VCaP (cell line): ENCODE measurements at regions not wholly inside any gene's neighbourhood (a gene's known extent, or its start where the extent isn't known, plus 50 kb on each side); places are given as distances from the start of the nearest gene placed in this dataset.

Experiments
- H3K27ac ChIP-seq: fragments of 450-650 bp; 2 replicates; pipeline ENCODE4 v1.5.1; 2017
- TF ChIP-seq, protein P1 (sequence below): fragments of 450-650 bp; conservative IDR thresholded peaks from 2 replicates; pipeline ENCODE4 v1.5.1; 2017; ENCODE audit warnings: mild to moderate bottlenecking, moderate library complexity

DNA sequence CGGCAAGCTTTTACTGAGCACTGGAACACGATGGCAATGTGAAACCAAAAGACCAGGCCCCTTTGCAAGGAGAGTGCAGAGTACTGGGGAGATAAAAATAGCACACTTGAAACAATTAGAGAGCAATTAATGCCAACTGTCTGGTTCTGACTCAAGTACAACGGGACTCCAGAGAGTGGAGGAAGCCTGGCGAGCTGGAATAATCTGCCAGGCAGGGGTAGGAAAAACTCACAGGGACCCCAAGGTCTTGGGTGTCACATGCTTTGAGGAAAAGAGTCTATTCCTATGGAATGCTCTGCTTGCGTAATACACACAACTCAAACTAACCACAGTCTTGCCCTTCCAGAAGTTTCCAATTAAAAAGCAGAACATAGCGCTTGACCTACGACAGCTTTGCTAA is 113.0 kb upstream of the CLMP start:
- TF ChIP-seq, protein P1, sequence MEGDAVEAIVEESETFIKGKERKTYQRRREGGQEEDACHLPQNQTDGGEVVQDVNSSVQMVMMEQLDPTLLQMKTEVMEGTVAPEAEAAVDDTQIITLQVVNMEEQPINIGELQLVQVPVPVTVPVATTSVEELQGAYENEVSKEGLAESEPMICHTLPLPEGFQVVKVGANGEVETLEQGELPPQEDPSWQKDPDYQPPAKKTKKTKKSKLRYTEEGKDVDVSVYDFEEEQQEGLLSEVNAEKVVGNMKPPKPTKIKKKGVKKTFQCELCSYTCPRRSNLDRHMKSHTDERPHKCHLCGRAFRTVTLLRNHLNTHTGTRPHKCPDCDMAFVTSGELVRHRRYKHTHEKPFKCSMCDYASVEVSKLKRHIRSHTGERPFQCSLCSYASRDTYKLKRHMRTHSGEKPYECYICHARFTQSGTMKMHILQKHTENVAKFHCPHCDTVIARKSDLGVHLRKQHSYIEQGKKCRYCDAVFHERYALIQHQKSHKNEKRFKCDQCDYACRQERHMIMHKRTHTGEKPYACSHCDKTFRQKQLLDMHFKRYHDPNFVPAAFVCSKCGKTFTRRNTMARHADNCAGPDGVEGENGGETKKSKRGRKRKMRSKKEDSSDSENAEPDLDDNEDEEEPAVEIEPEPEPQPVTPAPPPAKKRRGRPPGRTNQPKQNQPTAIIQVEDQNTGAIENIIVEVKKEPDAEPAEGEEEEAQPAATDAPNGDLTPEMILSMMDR = no peak
- H3K27ac ChIP-seq = no peak overlapping the region

DNA sequence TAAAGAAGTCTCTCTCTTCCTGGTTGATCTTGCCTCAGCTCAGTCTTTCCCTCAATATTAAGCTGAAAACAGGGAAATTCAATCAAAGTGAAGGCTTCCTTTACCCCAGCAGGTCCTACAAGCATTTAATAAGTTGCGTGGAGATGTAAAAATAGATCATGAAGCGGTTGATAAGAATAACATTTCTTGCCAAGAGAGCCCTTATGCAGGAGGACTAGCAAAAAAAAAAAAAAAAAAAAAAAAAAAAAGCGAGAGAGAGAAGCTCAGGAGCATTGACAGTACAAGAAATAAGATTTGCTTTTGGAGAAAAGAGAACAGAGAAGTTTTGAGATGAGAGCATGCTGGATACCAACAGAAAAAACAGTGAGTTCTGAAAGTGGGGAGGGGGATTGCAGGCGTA is 112.2 kb upstream of the CLMP start:
- no peak overlapping the region for H3K27ac ChIP-seq
- TF ChIP-seq, protein P1 = no peak

DNA sequence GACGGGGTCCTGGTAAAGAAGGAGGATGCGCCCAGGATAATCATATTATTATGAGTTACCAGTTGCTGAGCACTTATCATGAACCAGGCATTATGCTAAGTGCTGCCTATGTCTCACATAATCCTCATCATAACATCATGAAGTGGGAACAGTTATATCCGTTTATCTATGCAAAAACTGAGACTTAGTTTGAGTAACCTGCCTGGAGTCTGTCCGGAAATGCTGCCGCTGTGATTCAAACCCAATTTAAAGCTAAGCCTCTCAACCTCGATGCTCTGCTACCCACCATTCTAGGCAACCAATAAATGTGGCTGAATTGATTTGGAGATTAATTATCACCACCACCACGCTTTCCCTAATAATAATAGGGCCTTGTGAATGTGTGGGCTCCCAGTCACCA is 111.5 kb upstream of the CLMP start:
- TF ChIP-seq, protein P1 = no peak
- H3K27ac ChIP-seq = no peak overlapping the region

DNA sequence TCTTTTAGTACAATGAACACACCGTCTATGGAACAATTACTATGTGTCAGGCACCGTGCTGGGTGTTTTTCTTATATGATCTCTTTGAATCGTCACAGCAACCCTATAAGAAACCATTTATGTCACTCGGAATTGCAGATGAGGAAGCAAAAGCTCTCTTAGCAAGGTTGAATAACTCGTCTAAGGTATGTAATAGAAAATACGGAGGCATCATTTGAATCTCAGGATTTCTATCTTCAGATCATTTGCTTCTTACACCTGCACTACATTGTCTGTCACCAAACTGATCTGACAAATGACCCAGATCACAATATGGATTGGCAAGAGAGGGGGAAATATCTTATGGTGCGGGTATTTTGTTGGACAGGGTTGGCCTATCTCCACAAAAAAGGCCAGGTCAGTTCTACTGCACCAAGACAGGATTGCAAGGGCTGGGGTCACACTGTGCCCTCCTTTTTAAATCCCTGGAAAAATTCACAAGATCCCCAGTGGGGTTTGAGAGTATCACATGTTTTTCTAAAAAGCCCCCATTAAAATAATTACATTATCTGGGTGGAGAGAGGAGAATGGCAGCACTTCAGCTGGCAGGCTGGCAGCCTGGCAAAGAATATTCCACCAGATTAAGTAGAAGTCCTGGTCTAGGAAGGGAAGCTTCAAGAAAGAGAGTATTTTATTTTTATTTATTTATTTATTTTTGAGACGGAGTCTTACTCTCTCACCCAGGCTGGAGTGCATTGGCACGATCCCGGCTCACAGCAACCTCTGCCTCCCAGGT is 110.7 kb upstream of the CLMP start:
- H3K27ac ChIP-seq = peak overlapping the region; percentile 36
- TF ChIP-seq, protein P1 = no peak

DNA sequence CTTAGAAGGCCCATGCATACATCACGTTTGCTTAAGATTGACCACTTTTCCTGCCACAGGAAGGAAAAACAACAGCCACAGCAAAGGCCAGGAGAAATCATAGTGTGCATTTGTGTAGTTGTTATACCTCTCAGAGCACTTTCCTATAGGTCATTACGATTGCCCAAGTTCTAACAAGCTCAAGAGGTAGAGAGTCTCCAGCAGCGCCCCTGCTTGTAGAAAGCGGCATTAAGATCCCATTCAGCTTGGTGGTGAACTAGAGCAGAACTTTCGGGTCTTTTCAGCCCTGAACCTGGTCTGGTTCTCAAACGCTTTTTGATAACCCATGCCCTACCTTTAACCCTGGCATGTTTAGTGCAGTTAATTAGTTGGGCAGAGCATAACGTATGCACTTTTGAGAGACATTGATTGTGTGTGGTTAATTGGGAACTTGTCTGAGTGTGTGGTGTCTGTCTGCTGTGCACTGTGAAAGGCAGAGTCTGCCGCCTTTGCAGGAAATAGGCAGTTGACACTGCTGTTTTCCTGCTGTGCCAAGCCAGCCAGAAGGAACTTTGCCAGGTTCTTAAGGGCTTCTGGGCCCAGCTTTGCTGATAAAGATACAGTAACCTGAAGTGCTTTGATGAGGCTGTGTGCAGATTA is 109.9 kb upstream of the CLMP start:
- TF ChIP-seq, protein P1 = peak; percentile 51
- peak overlapping the region; percentile 36 for H3K27ac ChIP-seq

DNA sequence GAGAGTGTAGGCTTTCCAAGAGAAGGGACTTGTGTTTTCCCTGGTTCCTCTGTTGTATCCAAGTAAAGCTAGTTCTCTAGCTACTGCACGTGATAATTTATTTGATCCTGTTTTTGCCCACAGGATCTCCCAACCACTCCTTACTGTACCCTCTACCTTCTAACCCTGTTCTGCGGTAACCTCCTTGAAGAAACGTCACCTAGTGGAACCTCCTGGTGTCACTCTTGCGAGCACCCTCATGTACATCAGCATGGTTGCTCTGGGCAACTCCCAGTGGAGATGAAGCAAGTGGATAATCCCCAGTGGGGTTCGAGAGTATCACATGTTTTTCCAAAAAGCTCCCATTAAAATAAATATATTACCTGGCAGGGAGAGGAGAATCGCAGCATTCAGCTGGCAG is 108.9 kb upstream of the CLMP start:
- TF ChIP-seq, protein P1 = no peak
- no peak overlapping the region for H3K27ac ChIP-seq

DNA sequence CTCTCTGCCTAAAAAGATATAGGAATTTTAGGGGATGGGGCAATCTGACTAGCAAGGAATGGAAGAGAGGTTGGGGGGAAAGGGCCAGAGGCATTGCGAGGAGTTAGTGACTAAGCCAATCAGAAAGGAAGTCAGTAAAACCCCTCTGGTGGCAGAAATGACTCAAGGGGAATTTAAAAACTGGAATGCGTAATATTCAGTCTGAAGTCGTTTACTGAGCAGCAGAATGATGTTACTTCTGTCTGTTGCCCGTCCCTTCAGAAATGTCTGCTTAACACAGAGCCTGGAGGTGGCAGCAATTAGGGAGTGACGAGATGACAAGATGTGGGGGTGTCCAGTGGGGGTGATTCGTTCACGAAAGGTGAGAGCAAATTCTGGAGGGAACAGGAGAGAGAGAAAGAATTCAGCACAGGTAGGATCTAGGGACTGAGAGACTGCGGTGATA is 107.7 kb upstream of the CLMP start:
- H3K27ac ChIP-seq = no peak overlapping the region
- TF ChIP-seq, protein P1 = no peak
